ENCODE measurements at regions not wholly inside any gene's neighbourhood (a gene's known extent, or its start where the extent isn't known, plus 50 kb on each side); places are given as distances from the start of the nearest gene placed in this dataset.

- WGBS, 2 experiments (ENCODE audit: low coverage in 1 of 2, low lambda C conversion rate in 2 of 2, missing lambda C conversion rate in 2 of 2) = 77 to 80% methylated on average over 8 of the region's 8 CpGs
- Histone ChIP-seq H3K4me2 (ENCODE audit: unreplicated experiment) (no peak overlapping the region), H3K4me3 (no peak overlapping the region), H3K36me3 (ENCODE audit: low read depth) (no peaks in the 10 kb centered on the region), H2AFZ (no peak overlapping the region), H3K27ac (no peak overlapping the region), H3K9ac (no peak overlapping the region), H4K20me1 (ENCODE audit: insufficient read depth) (no peaks in the 10 kb centered on the region), H3K4me1 (ENCODE audit: insufficient read depth) (no peaks in the 10 kb centered on the region), H3F3A (ENCODE audit: insufficient read depth) (no peaks in the 10 kb centered on the region), H3K9me2 (ENCODE audit: insufficient read depth) (no peaks in the 10 kb centered on the region), H3K27me3 (replicated peaks; ENCODE audit: insufficient read depth) (no peaks in the 10 kb centered on the region), H3K9me3 (ENCODE audit: low read depth) (no peaks in the 10 kb centered on the region), H3K79me2 (ENCODE audit: insufficient read depth) (no peaks in the 10 kb centered on the region)
- no peak for DNase-seq
- TF ChIP-seq EZH2 (IDR thresholded peaks at IDR 0.05; ENCODE audit: insufficient read depth, poor library complexity, severe bottlenecking) = no peak
- no peak for TF ChIP-seq EZH2phosphoT487 (IDR thresholded peaks at IDR 0.05; ENCODE audit: insufficient read depth, low read depth)
- in situ Hi-C loops (cut with MboI) = no loop called here
Measured at GRCh38 chr16:49918257-49918656, 62.3 kb upstream of the ZNF423 start.

- TF ChIP-seq EZH2phosphoT487 (IDR thresholded peaks at IDR 0.05; ENCODE audit: insufficient read depth, low read depth) = no peak
- TF ChIP-seq EZH2 (IDR thresholded peaks at IDR 0.05; ENCODE audit: insufficient read depth, poor library complexity, severe bottlenecking) = no peak
- H3K36me3 ChIP-seq (ENCODE audit: low read depth) = no peaks in the 10 kb centered on the region
- H3K4me3 ChIP-seq = no peak overlapping the region
- DNase-seq = no peak
- H3K9me3 ChIP-seq (ENCODE audit: low read depth) = no peaks in the 10 kb centered on the region
- in situ Hi-C loops (cut with MboI) = no loop called here
- no peaks in the 10 kb centered on the region for H3K27me3 ChIP-seq (replicated peaks; ENCODE audit: insufficient read depth)
- no peak overlapping the region for H3K9ac ChIP-seq
- H4K20me1 ChIP-seq (ENCODE audit: insufficient read depth) = no peaks in the 10 kb centered on the region
- H3K27ac ChIP-seq = no peak overlapping the region
- no peaks in the 10 kb centered on the region for H3K4me1 ChIP-seq (ENCODE audit: insufficient read depth)
- no peaks in the 10 kb centered on the region for H3K79me2 ChIP-seq (ENCODE audit: insufficient read depth)
- no peaks in the 10 kb centered on the region for H3F3A ChIP-seq (ENCODE audit: insufficient read depth)
- WGBS, 2 experiments (ENCODE audit: low coverage in 1 of 2, low lambda C conversion rate in 2 of 2, missing lambda C conversion rate in 2 of 2) = 50 to 53% methylated on average over 3 of the region's 3 CpGs
- no peaks in the 10 kb centered on the region for H3K9me2 ChIP-seq (ENCODE audit: insufficient read depth)
- no peak overlapping the region for H2AFZ ChIP-seq
- no peak overlapping the region for H3K4me2 ChIP-seq (ENCODE audit: unreplicated experiment)
Measured at GRCh38 chr16:49919327-49919726, 63.4 kb upstream of the ZNF423 start.

- H3K27me3 ChIP-seq (replicated peaks; ENCODE audit: insufficient read depth) = peaks cover 3% of the 10 kb centered on the region; the same call in 1 of the 2 replicates
- no peaks in the 10 kb centered on the region for H3K9me2 ChIP-seq (ENCODE audit: insufficient read depth)
- no peak overlapping the region for H3K27ac ChIP-seq
- H4K20me1 ChIP-seq (ENCODE audit: insufficient read depth) = no peaks in the 10 kb centered on the region
- H3K9me3 ChIP-seq (ENCODE audit: low read depth) = no peaks in the 10 kb centered on the region
- in situ Hi-C loops (cut with MboI) = no loop called here
- H3K9ac ChIP-seq = no peak overlapping the region
- no peaks in the 10 kb centered on the region for H3K4me1 ChIP-seq (ENCODE audit: insufficient read depth)
- H3F3A ChIP-seq (ENCODE audit: insufficient read depth) = no peaks in the 10 kb centered on the region
- H3K4me3 ChIP-seq = no peak overlapping the region
- DNase-seq = no peak
- no peak overlapping the region for H3K4me2 ChIP-seq (ENCODE audit: unreplicated experiment)
- TF ChIP-seq EZH2phosphoT487 (IDR thresholded peaks at IDR 0.05; ENCODE audit: insufficient read depth, low read depth) = no peak
- no peak for TF ChIP-seq EZH2 (IDR thresholded peaks at IDR 0.05; ENCODE audit: insufficient read depth, poor library complexity, severe bottlenecking)
- no peak overlapping the region for H2AFZ ChIP-seq
- no peaks in the 10 kb centered on the region for H3K36me3 ChIP-seq (ENCODE audit: low read depth)
- H3K79me2 ChIP-seq (ENCODE audit: insufficient read depth) = no peaks in the 10 kb centered on the region
- WGBS, 2 experiments (ENCODE audit: low coverage in 1 of 2, low lambda C conversion rate in 2 of 2, missing lambda C conversion rate in 2 of 2) = 32 to 35% methylated on average over 4 of the region's 4 CpGs
Measured at GRCh38 chr16:49920397-49920796, 64.5 kb upstream of the ZNF423 start.

GRCh38 chr16:49921106-49921505 lies 65.2 kb upstream of the ZNF423 start:
- Histone ChIP-seq H3K4me2 (ENCODE audit: unreplicated experiment) (no peak overlapping the region), H3K27me3 (replicated peaks; ENCODE audit: insufficient read depth) (peaks cover 6% of the 10 kb centered on the region; the same call in 1 of the 2 replicates), H3F3A (ENCODE audit: insufficient read depth) (no peaks in the 10 kb centered on the region), H3K36me3 (ENCODE audit: low read depth) (no peaks in the 10 kb centered on the region), H3K4me1 (ENCODE audit: insufficient read depth) (no peaks in the 10 kb centered on the region), H3K4me3 (no peak overlapping the region), H3K9ac (no peak overlapping the region), H3K9me3 (ENCODE audit: low read depth) (no peaks in the 10 kb centered on the region), H2AFZ (no peak overlapping the region), H4K20me1 (ENCODE audit: insufficient read depth) (no peaks in the 10 kb centered on the region), H3K27ac (no peak overlapping the region), H3K9me2 (ENCODE audit: insufficient read depth) (no peaks in the 10 kb centered on the region), H3K79me2 (ENCODE audit: insufficient read depth) (no peaks in the 10 kb centered on the region)
- no peak for DNase-seq
- no peak for TF ChIP-seq EZH2 (IDR thresholded peaks at IDR 0.05; ENCODE audit: insufficient read depth, poor library complexity, severe bottlenecking)
- TF ChIP-seq EZH2phosphoT487 (IDR thresholded peaks at IDR 0.05; ENCODE audit: insufficient read depth, low read depth) = no peak
- in situ Hi-C loops (cut with MboI) = no loop called here
- WGBS, 2 experiments (ENCODE audit: low coverage in 1 of 2, low lambda C conversion rate in 2 of 2, missing lambda C conversion rate in 2 of 2) = 64 to 71% methylated on average over 8 of the region's 8 CpGs
